Endothelial cell of umbilical vein (primary cell): ENCODE measurements at regions not wholly inside any gene's neighbourhood (a gene's known extent, or its start where the extent isn't known, plus 50 kb on each side); places are given as distances from the start of the nearest gene placed in this dataset.

Experiments used
- EZH2 ChIP-seq: IDR thresholded peaks from 2 replicates; pipeline ENCODE4 v1.6.1; 2012; ENCODE audit warnings: borderline replicate concordance, low read depth, mild to moderate bottlenecking, moderate library complexity, low read length, inconsistent platforms; ENCODE audit not compliant: severe bottlenecking
- JUN ChIP-seq: IDR thresholded peaks from 2 replicates; pipeline ENCODE4 v1.6.1; 2011; ENCODE audit warnings: borderline replicate concordance, low read depth; ENCODE audit not compliant: insufficient read length, insufficient read depth
- POLR2A ChIP-seq: IDR thresholded peaks from 2 replicates; pipeline ENCODE4 v1.6.1; 2012; ENCODE audit warnings: low read depth, mild to moderate bottlenecking, control low read depth, low read length
- POLR2AphosphoS5 ChIP-seq: IDR thresholded peaks from 2 replicates; pipeline ENCODE4 v1.6.1; 2012; ENCODE audit warnings: low read depth, mild to moderate bottlenecking, control low read depth, low read length, moderate library complexity; ENCODE audit not compliant: insufficient read depth
- TF ChIP-seq, protein P1 (sequence below), 2 donors: IDR thresholded peaks; 1 replicate in 1 of 2; 2 replicates in 1 of 2; pipeline ENCODE4 v1.5.1; 2011; ENCODE audit warnings: low read length in 2 of 2, mild to moderate bottlenecking in 2 of 2, moderate library complexity in 2 of 2, control low read depth in 1 of 2, inconsistent platforms in 1 of 2, low read depth in 1 of 2; ENCODE audit not compliant: insufficient read depth in 1 of 2; ENCODE audit errors: extremely low read depth in 1 of 2
- TF ChIP-seq, protein P2 (sequence below): IDR thresholded peaks from 2 replicates; pipeline ENCODE4 v1.6.1; 2011; ENCODE audit not compliant: insufficient read depth, insufficient read length

DNA sequence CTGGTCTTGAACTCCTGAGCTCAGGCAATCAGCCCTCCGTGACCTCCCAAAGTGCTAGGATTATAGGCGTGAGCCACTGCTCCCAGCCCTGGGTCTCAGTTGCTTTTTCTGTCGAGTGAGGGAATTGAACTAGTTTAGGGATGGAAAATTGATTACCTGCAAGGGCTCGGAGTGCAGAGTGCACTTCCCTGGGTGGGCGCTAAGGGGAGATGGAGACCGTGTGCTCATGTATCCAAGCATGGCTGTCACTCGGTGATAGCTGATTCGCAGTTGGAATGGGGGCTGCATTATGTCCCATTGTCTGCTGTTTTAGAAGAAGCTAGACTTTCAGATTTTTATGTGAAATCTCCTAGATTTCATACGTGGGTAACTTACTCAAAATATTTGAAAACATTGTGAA lies 139.9 kb upstream of the RFC3 start:
- TF ChIP-seq POLR2AphosphoS5 (no peak), POLR2A (no peak), EZH2 (no peak), JUN (no peak)
- TF ChIP-seq, protein P1, sequence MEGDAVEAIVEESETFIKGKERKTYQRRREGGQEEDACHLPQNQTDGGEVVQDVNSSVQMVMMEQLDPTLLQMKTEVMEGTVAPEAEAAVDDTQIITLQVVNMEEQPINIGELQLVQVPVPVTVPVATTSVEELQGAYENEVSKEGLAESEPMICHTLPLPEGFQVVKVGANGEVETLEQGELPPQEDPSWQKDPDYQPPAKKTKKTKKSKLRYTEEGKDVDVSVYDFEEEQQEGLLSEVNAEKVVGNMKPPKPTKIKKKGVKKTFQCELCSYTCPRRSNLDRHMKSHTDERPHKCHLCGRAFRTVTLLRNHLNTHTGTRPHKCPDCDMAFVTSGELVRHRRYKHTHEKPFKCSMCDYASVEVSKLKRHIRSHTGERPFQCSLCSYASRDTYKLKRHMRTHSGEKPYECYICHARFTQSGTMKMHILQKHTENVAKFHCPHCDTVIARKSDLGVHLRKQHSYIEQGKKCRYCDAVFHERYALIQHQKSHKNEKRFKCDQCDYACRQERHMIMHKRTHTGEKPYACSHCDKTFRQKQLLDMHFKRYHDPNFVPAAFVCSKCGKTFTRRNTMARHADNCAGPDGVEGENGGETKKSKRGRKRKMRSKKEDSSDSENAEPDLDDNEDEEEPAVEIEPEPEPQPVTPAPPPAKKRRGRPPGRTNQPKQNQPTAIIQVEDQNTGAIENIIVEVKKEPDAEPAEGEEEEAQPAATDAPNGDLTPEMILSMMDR (IDR thresholded peaks at IDR 0.05; ENCODE audit: extremely low read depth in 1 of 2, insufficient read depth in 1 of 2, low read depth in 1 of 2, low read length in 2 of 2), result no peak
- TF ChIP-seq, protein P2, sequence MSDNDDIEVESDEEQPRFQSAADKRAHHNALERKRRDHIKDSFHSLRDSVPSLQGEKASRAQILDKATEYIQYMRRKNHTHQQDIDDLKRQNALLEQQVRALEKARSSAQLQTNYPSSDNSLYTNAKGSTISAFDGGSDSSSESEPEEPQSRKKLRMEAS, result no peak
